Upper lobe of left lung (tissue), 4 donors: ENCODE measurements at regions not wholly inside any gene's neighbourhood (a gene's known extent, or its start where the extent isn't known, plus 50 kb on each side); places are given as distances from the start of the nearest gene placed in this dataset.

ENCODE experiments used
- CTCF ChIP-seq, 6 experiments: fragments of 450-650 bp in 4 of 6; fragments of 200-600 bp in 2 of 6; sonication (generic) in 2 of 6; IDR thresholded peaks; one replicate each; pipeline ENCODE4 v1.5.1; 2016 to 2019; ENCODE audit warnings: antibody characterized with exemption in 6 of 6
- EP300 ChIP-seq, 4 donors: sonication (generic); formaldehyde crosslinking; IDR thresholded peaks; one replicate each; pipeline ENCODE4 v1.5.1; 2017; ENCODE audit warnings: antibody characterized with exemption in 4 of 4, control low read depth in 2 of 4
- POLR2A ChIP-seq, 4 donors: fragments of 450-650 bp; IDR thresholded peaks; one replicate each; pipeline ENCODE4 v1.5.1; 2016 to 2017; ENCODE audit warnings: antibody characterized with exemption in 4 of 4, mild to moderate bottlenecking in 2 of 4

GRCh38 chr1:79827446-79827845, 820.9 kb upstream of the ADGRL4 start:
- TF ChIP-seq POLR2A (IDR thresholded peaks at IDR 0.05) (no peak), EP300 (IDR thresholded peaks at IDR 0.05) (no peak), CTCF (IDR thresholded peaks at IDR 0.05) (no peak)
